ENCODE measurements at regions not wholly inside any gene's neighbourhood (a gene's known extent, or its start where the extent isn't known, plus 50 kb on each side); places are given as distances from the start of the nearest gene placed in this dataset.

GRCh38 chr12:116354534-116354933 lies 77.0 kb upstream of the MED13L start:
- Histone ChIP-seq H3K9me3 (ENCODE audit: severe bottlenecking) (no peaks in the 10 kb centered on the region), H3K36me3 (ENCODE audit: low read depth) (no peaks in the 10 kb centered on the region), H3K4me1 (ENCODE audit: insufficient read depth, poor library complexity, severe bottlenecking) (peaks cover 4% of the 10 kb centered on the region), H3K27me3 (ENCODE audit: insufficient read depth, poor library complexity, severe bottlenecking) (no peaks in the 10 kb centered on the region), H3K27ac (ENCODE audit: poor library complexity, severe bottlenecking) (no peak overlapping the region), H3K4me3 (ENCODE audit: severe bottlenecking) (no peak overlapping the region)
- ATAC-seq (ENCODE audit: low read depth), result no peak
- no peak for TF ChIP-seq CTCF (IDR thresholded peaks at IDR 0.05; ENCODE audit: poor library complexity, severe bottlenecking)
- DNase-seq (ENCODE audit: low spot score), result no peak

GRCh38 chr12:116354950-116355783 lies 77.7 kb upstream of the MED13L start:
- H3K27me3 ChIP-seq (ENCODE audit: insufficient read depth, poor library complexity, severe bottlenecking), result no peaks in the 10 kb centered on the region
- no peak for ATAC-seq (ENCODE audit: low read depth)
- H3K9me3 ChIP-seq (ENCODE audit: severe bottlenecking), result no peaks in the 10 kb centered on the region
- no peak for TF ChIP-seq CTCF (IDR thresholded peaks at IDR 0.05; ENCODE audit: poor library complexity, severe bottlenecking)
- no peaks in the 10 kb centered on the region for H3K36me3 ChIP-seq (ENCODE audit: low read depth)
- H3K4me1 ChIP-seq (ENCODE audit: insufficient read depth, poor library complexity, severe bottlenecking), result peaks cover 4% of the 10 kb centered on the region
- no peak for DNase-seq (ENCODE audit: low spot score)
- no peak overlapping the region for H3K27ac ChIP-seq (ENCODE audit: poor library complexity, severe bottlenecking)
- no peak overlapping the region for H3K4me3 ChIP-seq (ENCODE audit: severe bottlenecking)

GRCh38 chr12:116358536-116358892 lies 81.0 kb upstream of the MED13L start:
- Histone ChIP-seq H3K36me3 (ENCODE audit: low read depth) (no peaks in the 10 kb centered on the region), H3K27ac (ENCODE audit: poor library complexity, severe bottlenecking) (no peak overlapping the region), H3K9me3 (ENCODE audit: severe bottlenecking) (no peaks in the 10 kb centered on the region), H3K4me3 (ENCODE audit: severe bottlenecking) (no peak overlapping the region), H3K4me1 (ENCODE audit: insufficient read depth, poor library complexity, severe bottlenecking) (peaks cover 4% of the 10 kb centered on the region), H3K27me3 (ENCODE audit: insufficient read depth, poor library complexity, severe bottlenecking) (no peaks in the 10 kb centered on the region)
- ATAC-seq (ENCODE audit: low read depth) (no peak), DNase-seq (ENCODE audit: low spot score) (no peak)
- TF ChIP-seq CTCF (IDR thresholded peaks at IDR 0.05; ENCODE audit: poor library complexity, severe bottlenecking), result no peak

- H3K27ac ChIP-seq (ENCODE audit: poor library complexity, severe bottlenecking), result peak overlapping the region; percentile 5
Measured at GRCh38 chr12:116358893-116359761, 81.6 kb upstream of the MED13L start.

More at GRCh38 chr12:116358893-116359761, 81.6 kb upstream of the MED13L start:
- TF ChIP-seq CTCF (IDR thresholded peaks at IDR 0.05; ENCODE audit: poor library complexity, severe bottlenecking), result no peak
- Histone ChIP-seq H3K36me3 (ENCODE audit: low read depth) (no peaks in the 10 kb centered on the region), H3K9me3 (ENCODE audit: severe bottlenecking) (no peaks in the 10 kb centered on the region), H3K4me3 (ENCODE audit: severe bottlenecking) (no peak overlapping the region), H3K4me1 (ENCODE audit: insufficient read depth, poor library complexity, severe bottlenecking) (peaks cover 4% of the 10 kb centered on the region), H3K27me3 (ENCODE audit: insufficient read depth, poor library complexity, severe bottlenecking) (no peaks in the 10 kb centered on the region)
- DNase-seq (ENCODE audit: low spot score) (peak; percentile 71), ATAC-seq (ENCODE audit: low read depth) (peak; percentile 96)

Data from RWPE2 (cell line).